Brain microvascular endothelial cell (primary cell): ENCODE measurements at regions not wholly inside any gene's neighbourhood (a gene's known extent, or its start where the extent isn't known, plus 50 kb on each side); places are given as distances from the start of the nearest gene placed in this dataset.

Experiments
- DNase-seq: peaks from one replicate; pipeline ENCODE4 v3.0.0-alpha.2; 2020
- H3K27ac ChIP-seq: fragments of 250-450 bp; sonication (Bioruptor Pico); 2 replicates; pipeline ENCODE4 v1.5.1; 2020; ENCODE audit warnings: mild to moderate bottlenecking, moderate library complexity
- H3K27me3 ChIP-seq: fragments of 250-450 bp; sonication (Bioruptor Pico); replicated peaks from 2 replicates; pipeline ENCODE4 v1.5.1; 2020; ENCODE audit warnings: mild to moderate bottlenecking
- H3K36me3 ChIP-seq: fragments of 250-450 bp; sonication (Bioruptor Pico); replicated peaks from 2 replicates; pipeline ENCODE4 v1.5.1; 2020; ENCODE audit warnings: mild to moderate bottlenecking
- H3K4me3 ChIP-seq: 2 replicates; pipeline ENCODE4 v1.5.1; 2011; ENCODE audit warnings: low read depth, mild to moderate bottlenecking, control low read depth, low read length, moderate library complexity
- in situ Hi-C: cut with HindIII; loops from 2 replicates; pipeline ENCODE4 v1.10.0; 2017; ENCODE audit warnings: low sequenced_read_pairs, low pct_ligation_motif_present
- TF ChIP-seq, protein P1 (sequence below): IDR thresholded peaks from 2 replicates; pipeline ENCODE4 v1.5.1; 2011; ENCODE audit warnings: low read depth, mild to moderate bottlenecking, moderate library complexity, low read length, control low read depth, inconsistent platforms; ENCODE audit errors: missing control alignments

DNA sequence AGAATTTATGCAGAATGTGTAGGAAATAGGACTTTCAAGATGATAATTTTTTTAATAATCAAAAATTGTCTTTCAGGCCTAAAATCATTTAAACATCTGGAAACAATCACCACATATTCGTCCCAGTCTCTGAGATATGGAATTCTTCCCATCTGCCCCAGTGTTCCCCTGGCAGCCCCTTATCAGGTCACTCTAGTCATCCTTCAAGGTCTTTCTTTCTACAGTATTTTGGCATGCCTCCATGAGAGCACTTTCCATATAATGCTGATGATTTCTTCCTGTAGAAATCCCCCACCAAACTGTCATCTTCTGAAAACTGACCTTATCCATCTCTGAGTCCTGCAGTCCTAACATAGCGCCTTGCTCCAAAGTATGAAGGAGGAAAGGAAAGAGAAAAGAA lies 422.1 kb downstream of the RPS29 start:
- no peak overlapping the region for H3K27ac ChIP-seq
- TF ChIP-seq, protein P1, sequence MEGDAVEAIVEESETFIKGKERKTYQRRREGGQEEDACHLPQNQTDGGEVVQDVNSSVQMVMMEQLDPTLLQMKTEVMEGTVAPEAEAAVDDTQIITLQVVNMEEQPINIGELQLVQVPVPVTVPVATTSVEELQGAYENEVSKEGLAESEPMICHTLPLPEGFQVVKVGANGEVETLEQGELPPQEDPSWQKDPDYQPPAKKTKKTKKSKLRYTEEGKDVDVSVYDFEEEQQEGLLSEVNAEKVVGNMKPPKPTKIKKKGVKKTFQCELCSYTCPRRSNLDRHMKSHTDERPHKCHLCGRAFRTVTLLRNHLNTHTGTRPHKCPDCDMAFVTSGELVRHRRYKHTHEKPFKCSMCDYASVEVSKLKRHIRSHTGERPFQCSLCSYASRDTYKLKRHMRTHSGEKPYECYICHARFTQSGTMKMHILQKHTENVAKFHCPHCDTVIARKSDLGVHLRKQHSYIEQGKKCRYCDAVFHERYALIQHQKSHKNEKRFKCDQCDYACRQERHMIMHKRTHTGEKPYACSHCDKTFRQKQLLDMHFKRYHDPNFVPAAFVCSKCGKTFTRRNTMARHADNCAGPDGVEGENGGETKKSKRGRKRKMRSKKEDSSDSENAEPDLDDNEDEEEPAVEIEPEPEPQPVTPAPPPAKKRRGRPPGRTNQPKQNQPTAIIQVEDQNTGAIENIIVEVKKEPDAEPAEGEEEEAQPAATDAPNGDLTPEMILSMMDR, result no peak
- H3K4me3 ChIP-seq, result no peak overlapping the region
- in situ Hi-C loops, result no loop called here
- no peak for DNase-seq
- no peaks in the 10 kb centered on the region for H3K36me3 ChIP-seq
- H3K27me3 ChIP-seq, result no peaks in the 10 kb centered on the region

DNA sequence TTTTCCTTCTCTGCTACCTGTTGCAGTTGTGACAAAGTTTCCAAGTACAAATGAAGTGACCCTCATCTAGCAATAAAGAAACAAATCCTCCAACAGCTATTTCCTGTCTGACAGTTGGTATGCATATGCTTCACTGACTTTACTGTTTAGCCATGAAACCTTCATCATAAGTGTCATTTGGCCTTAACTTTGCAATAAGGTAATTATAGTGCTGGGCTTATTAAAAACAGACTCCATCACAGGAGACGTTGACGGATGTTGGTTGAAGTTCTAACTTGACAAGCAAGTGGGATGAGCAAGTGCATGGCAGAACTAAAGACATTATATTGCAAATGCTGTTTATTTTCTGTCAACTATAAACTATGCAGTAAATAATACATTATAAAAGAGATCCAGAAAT lies 425.2 kb downstream of the RPS29 start:
- H3K4me3 ChIP-seq, result no peak overlapping the region
- no peaks in the 10 kb centered on the region for H3K36me3 ChIP-seq
- DNase-seq, result no peak
- no peak overlapping the region for H3K27ac ChIP-seq
- in situ Hi-C loops, result no loop called here
- TF ChIP-seq, protein P1, result no peak
- H3K27me3 ChIP-seq, result no peaks in the 10 kb centered on the region

DNA sequence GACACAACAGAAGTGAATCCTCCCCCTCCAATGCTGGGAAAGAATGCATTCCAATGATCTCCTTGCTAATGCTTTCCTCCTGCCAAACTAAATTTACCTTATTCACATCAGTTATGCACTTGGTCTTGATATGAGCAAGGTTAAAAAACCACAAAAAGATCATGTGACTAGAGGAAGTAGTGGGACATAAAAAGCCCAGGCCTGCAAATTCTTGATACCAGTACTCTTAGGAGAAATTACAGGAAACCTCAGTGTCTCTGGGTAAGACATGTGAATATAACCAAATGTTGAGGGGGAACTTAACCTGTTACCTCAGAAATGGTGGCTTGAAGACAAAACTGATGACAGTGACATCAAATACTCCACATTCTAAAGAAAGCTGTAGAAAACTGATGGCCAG lies 427.1 kb downstream of the RPS29 start:
- in situ Hi-C loops, result no loop called here
- no peak for DNase-seq
- TF ChIP-seq, protein P1, result no peak

DNA sequence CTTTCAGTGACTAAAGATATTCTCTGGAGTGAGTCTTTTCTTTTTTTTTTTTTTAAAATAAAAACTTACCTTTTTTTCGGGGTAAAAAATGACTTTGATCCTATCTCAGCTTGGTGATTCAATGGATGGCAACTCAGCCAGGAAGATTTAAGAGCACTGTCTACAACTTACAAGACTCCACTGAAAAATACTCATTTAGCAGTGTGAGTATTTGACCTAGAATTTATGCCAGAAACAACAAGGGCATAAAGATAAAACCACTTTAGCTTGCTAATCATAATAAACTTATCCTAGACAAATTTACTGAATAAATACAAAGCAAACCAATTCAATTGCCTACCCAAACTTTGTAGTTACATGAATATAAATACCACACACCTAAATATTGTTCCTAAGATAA lies 446.6 kb downstream of the RPS29 start:
- no peak for DNase-seq
- H3K27ac ChIP-seq, result no peak overlapping the region
- in situ Hi-C loops, result no loop called here
- no peaks in the 10 kb centered on the region for H3K36me3 ChIP-seq
- no peak overlapping the region for H3K4me3 ChIP-seq
- H3K27me3 ChIP-seq, result no peaks in the 10 kb centered on the region
- TF ChIP-seq, protein P1, result no peak

More for the DNA sequence above, 427.1 kb downstream of the RPS29 start:
- Histone ChIP-seq H3K27ac (no peak overlapping the region), H3K36me3 (no peaks in the 10 kb centered on the region), H3K4me3 (no peak overlapping the region), H3K27me3 (no peaks in the 10 kb centered on the region)

DNA sequence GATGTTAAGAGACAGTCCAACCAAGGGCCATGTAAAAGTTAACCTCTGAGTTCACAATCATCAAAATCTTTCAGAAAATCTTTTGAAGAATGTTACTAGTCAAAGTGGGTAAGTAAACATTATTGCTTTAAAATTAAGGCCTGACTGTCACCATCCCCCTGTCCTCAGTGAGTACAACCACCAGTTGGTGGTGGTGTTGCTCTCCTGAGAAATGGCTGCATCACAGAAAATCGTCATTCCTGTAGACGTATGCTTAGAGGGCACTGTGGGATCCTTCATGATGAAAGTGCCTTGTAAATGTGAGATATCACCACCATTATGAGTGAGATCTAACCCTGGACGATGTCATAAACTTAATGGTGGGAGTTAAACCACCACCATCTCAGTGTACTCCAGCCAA lies 451.2 kb downstream of the RPS29 start:
- Histone ChIP-seq H3K4me3 (no peak overlapping the region), H3K36me3 (no peaks in the 10 kb centered on the region), H3K27ac (no peak overlapping the region), H3K27me3 (no peaks in the 10 kb centered on the region)
- in situ Hi-C loops, result no loop called here
- TF ChIP-seq, protein P1, result no peak
- DNase-seq, result no peak

DNA sequence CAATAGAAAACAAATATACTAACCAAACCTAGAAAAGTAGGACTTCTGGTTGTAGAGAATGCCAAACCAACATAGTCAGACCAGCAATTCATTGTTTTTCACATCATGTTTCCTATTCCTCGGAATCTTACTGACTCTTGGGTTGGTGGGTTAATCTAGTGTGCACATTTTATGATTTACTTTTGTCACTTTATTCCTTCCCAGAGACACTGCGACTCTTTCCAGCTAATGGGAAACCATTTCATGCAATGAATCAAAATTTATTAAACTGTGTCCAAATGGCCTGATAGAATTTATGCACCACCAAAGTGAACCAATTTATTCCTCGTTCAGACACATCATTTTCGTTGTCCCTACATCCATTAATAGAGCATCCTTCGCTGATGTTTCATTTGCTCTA lies 464.9 kb downstream of the RPS29 start:
- Histone ChIP-seq H3K27me3 (no peaks in the 10 kb centered on the region), H3K4me3 (no peak overlapping the region), H3K27ac (no peak overlapping the region), H3K36me3 (no peaks in the 10 kb centered on the region)
- DNase-seq, result no peak
- TF ChIP-seq, protein P1, result no peak
- in situ Hi-C loops, result no loop called here
